ENCODE measurements at regions not wholly inside any gene's neighbourhood (a gene's known extent, or its start where the extent isn't known, plus 50 kb on each side); places are given as distances from the start of the nearest gene placed in this dataset.
A peak's percentile ranks its signal among the peaks of the same experiment; 100 is the strongest.

DNA sequence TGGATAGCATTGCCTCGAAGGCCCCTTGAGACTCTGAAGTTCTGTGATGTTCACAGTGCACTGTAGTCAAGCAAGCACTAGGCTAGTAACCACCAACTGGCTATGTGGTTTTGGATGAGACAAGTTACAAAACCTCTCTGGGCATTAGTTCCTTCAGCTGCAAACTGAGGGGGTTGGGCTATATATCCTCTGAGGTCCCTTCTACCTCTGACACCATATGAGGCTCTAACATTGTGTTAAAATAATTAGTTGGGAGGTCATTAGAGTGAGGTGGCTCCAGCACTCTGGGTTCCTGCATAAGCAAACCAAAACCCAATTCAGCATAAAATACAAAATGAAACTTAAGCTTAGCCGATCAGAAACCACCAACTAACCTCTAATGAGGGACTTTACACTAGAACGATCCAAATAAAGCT, 209.5 kb upstream of the LRRN1 start:
- no peak for DNase-seq (ENCODE audit: missing footprints)
- ATAC-seq: no peak
- intact Hi-C loops (cut with DNase I): no loop called here

DNA sequence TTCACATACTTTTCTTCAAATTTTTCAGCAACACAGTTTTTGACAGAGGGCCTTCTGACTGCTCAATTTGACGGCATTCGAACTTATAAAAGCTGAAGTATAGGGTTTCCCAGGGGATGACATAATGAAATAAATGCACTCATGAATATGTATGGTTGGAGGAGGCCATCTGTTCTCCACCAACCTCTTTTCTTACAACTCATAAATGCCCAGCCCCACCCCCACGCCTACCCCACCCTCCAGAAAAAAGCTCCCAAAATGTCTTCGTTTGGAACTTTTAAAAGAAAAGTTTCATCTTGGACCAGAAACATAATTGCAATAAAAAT, 211.6 kb upstream of the LRRN1 start:
- ATAC-seq (no peak), DNase-seq (ENCODE audit: missing footprints) (no peak)
- intact Hi-C loops (cut with DNase I): no loop called here

DNA sequence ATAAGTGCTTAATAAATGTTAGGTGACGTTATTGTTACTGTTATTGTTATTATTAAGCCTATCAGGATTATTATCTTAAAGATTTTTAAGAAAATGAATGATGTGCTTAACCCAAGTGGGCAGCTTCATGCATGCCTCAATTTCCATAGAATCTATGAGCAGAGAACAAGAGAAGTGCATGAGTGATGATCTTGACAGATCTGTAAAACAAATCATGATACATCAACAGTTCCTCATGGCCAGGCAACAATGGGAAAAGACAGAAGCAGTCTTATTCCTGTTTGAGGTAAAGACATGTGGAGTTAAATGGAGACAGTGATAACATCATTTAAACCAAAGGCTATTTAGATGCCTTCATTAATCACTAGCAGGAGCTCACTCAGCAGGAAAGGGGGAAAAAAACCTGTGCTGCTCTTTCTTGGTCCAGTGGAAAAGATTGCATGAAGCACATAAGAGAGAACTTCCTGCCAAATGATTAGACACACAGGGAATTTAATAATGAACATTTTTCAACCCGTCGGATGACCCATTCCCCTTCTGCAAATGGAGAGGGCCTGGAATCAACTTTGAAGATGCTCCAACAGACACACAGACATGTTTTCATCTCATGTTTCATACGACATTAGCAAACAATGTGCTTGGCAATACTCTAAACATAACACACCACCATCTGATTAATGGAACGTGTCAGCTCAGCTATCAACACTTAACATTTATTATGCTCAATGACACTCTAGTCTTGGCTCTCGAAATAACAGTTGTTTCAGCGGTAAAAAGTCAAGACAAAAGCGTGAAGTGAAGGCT, 212.2 kb upstream of the LRRN1 start:
- intact Hi-C loops (cut with DNase I): no loop called here
- ATAC-seq: no peak

DNA sequence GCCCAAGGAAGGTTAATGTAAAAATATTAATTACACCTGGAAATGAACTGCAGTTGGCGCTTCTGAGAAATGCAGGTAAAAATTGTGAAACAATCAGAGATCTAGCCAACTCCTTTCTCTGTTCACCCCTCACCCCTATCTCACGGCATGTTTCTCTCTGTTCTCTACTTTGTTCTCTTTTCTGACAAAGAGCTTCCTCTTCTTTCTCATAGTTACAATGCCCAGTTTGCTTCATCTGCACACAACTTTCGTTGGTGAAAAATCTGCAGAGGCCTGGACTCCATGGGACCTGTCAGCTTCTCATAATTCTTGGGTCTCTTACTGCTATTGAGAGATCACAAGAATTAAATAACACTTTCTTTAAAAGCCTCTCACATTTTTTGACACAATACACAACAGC, 212.9 kb upstream of the LRRN1 start:
- DNase-seq (ENCODE audit: missing footprints): no peak
- ATAC-seq: no peak
- intact Hi-C loops (cut with DNase I): no loop called here

More for the DNA sequence above, 212.2 kb upstream of the LRRN1 start:
- no peak for DNase-seq (ENCODE audit: missing footprints)

DNA sequence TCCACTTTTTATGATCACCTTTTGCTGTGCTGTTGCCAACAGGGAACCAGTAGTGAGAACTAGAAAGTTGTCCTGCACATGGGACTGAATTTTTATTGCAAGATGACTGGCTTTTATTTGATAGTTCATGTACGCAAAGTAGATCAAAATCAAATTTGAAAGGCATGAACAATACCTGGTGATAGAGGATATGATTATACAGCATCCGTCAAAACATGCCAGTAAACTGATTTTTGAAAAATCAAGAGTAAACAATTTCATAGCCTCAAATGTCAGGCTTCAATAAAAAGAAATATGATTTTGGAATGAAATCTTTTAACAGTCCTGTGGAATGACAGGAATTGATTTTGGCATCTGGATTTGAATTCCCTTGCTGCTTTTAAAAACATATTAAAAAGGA, 219.6 kb upstream of the LRRN1 start:
- intact Hi-C loops (cut with DNase I): no loop called here
- DNase-seq (ENCODE audit: missing footprints) (no peak), ATAC-seq (no peak)

DNA sequence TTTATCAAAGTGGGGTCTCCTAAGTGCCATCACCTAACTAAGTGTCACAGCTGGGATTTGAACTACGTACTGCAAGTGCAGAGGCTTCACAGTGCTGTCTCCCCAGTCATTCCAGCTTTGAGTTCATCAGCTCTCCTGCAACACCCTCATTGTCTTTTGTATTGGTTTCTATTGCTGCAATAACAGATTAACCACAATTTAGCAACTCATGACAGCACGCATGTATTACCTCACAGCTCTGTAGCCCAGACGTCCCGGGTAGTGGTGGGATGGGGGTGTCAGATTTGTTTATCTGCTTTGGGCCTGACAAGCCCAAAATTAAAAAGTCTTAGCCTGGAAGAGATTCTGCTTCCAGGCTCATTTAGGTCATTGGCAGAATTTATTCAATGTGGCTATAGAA, 220.5 kb upstream of the LRRN1 start:
- intact Hi-C loops (cut with DNase I): no loop called here
- DNase-seq (ENCODE audit: missing footprints) (no peak), ATAC-seq (no peak)

DNA sequence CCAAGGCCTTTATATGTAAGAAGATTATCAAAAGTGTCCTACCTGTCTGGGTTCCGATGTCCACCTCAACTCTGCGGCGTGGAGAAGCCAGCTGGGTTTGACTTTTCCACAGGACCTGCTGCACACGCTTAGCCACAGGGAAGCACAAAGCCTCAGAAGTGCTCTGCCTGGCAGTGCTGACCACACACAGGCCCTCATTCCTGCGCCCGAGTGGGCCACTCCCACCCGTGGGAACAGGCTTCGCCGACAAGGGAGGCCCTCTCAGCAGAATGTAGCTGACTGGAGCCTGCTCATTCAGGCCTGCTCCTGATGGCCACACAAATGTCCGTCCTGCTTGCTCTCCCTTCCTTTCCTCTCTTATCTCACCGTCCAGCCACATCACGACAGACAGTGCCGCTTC, 221.4 kb upstream of the LRRN1 start:
- ATAC-seq (no peak), DNase-seq (ENCODE audit: missing footprints) (peak; percentile 41)
- intact Hi-C loops (cut with DNase I): no loop called here

DNA sequence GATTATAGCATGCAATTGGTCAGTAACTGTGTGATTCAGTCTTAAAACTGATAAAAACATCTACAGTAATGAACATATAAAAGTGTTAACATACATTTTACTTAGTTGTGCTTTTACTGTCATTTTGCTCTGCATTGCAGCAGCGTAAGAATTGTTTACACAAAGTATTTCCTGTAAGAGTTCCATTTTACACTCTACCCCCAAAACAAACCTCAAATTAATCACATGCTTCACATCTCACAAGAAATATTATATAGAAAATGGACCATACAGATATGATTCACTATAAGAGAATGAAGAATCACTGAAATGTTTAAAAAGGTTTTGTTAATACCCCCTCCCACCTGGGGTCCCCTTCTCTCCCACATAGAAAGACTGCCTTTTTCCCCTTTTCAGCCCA, 225.9 kb upstream of the LRRN1 start:
- intact Hi-C loops (cut with DNase I): no loop called here
- DNase-seq (ENCODE audit: missing footprints): no peak

DNA sequence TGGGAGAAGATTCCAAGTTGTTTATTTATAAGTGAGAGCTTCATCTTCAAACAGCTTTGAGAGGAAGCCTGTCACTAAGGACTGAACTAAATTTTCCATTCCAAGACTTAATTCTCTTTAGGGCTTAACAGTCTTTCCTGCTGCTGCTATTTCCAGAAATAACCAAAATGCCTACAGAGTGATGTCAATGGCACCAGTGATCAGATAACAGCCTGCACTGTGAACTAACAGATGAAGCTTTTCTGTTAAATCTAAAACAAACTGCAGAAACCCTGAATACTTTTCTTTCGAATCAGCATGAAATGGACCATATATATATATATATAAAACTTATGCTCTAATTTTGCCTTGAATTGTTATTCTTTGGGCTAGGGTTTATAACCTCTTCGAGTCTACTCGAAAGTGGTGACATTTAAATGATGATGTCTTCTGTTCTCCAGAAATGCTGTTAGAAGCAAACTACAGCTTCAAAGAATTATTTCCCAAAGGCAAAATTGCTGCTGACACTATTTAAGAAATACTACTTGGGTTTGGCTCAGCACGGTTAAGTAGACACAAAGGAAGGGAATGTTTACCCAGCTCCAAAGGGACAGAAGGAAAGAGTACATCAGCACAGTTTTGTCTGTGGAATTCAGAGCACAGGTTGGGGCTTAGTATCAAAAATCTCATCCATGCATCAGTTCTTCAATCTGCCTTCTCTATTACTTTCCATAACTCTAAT, 238.5 kb upstream of the LRRN1 start:
- intact Hi-C loops (cut with DNase I): no loop called here
- no peak for DNase-seq (ENCODE audit: missing footprints)
- ATAC-seq: no peak

More for the DNA sequence above, 225.9 kb upstream of the LRRN1 start:
- ATAC-seq: no peak

DNA sequence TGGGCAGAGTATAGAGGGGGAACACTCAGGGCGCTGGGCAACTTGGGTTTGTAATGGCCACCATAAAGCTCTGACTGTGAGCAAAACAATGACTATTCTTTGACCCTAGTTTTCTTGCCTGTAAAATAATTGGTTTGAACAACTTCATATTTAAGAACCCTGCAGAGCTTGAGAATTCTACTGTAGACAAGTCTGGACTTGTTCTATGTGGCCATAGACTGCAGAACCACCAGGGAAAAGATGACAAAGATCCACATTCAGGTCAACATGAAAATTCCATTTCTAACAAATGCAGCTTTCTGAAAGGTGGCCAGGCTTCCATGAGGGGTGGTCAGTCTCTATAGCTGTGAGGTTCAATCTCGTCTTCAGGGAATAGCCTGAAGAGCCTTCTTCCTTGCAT, 239.4 kb upstream of the LRRN1 start:
- no peak for DNase-seq (ENCODE audit: missing footprints)
- intact Hi-C loops (cut with DNase I): loop anchor here (10.0 kb wide), 1 partner anchor 535 kb away; no protein-coding TSS in a partner anchor
- no peak for ATAC-seq

DNA sequence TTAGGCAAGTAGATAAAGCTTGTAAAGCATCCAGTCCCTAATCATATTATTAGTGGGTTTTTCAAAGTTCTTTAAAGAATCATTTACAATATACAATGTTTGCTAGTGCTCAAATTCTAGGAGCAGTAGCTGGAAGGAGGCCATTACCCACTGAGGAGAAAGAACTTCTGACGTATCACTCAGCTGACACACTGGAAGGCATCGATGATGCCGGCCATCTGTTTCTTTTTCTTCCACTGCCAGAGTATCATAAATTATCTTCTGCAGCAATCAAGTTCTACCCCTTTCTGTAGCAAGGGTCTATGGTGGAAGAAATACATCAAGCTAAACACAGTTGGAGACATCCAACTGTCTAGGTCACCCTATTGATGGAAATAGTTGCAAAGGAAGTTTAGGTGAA, 243.2 kb upstream of the LRRN1 start:
- intact Hi-C loops (cut with DNase I): loop anchor here (10.0 kb wide), 1 partner anchor 539 kb away; no protein-coding TSS in a partner anchor
- no peak for DNase-seq (ENCODE audit: missing footprints)
- ATAC-seq: no peak

DNA sequence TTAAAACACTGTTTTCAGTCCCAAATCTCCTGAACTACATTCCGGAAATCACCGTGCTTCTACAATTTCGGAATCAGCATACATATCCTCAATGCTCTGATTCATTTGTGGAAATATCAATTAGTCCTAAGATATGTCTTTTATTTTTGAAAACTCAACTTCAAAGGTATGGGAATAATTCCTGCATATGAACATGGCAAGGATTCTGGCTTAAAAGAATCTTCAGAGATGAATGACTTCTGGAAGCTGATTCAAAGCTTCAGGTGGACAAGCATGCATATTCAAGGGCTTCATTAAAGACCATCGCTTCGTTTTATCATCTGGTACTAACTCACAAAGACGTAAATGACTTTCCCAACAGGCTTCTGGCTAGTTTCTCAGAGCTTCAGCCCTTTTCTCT, 246.0 kb upstream of the LRRN1 start:
- intact Hi-C loops (cut with DNase I): loop anchor here (10.0 kb wide), 1 partner anchor 542 kb away; no protein-coding TSS in a partner anchor
- ATAC-seq: no peak

DNA sequence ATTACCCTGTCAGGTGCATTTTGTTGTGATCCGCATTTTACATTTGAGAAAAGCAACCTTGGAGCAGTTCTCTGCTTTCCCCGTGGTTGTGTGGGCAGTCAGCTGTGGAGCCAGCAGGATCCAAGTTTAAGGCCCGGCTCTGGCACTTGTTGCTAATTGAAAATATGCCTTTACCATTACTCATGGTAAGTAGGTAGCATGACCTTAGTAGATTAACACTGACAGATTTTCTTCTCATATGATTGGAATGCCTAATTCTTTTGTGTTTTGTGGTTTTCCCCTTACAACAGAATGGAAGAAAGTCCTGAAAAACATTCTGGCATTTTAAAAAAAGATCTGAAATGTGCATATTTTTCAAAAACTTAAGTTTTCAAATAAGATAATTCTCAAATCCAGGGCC, 246.5 kb upstream of the LRRN1 start:
- DNase-seq (ENCODE audit: missing footprints) (no peak), ATAC-seq (no peak)
- intact Hi-C loops (cut with DNase I): loop anchor here (10.0 kb wide), 1 partner anchor 542 kb away; no protein-coding TSS in a partner anchor

More for the DNA sequence above, 246.0 kb upstream of the LRRN1 start:
- DNase-seq (ENCODE audit: missing footprints): no peak

DNA sequence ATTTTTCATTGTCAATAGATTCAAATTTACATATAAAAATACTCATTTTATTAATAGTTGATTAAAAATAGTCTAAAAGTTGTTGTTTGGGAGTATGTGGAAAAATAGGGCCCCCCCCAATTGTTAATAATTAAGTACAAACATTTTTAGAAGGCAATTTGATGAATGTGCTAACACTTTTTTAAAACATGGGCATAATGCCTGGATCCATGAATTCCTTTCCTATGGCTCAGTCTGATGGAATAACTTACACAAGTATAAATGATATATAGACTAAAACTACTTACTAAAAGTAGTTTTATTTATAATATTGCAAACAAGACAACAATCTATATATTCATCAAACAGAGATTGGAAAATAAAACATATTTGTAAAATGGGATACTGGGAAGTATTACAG, 247.2 kb upstream of the LRRN1 start:
- ATAC-seq: no peak
- no peak for DNase-seq (ENCODE audit: missing footprints)
- intact Hi-C loops (cut with DNase I): loop anchor here (10.0 kb wide), 1 partner anchor 543 kb away; no protein-coding TSS in a partner anchor

DNA sequence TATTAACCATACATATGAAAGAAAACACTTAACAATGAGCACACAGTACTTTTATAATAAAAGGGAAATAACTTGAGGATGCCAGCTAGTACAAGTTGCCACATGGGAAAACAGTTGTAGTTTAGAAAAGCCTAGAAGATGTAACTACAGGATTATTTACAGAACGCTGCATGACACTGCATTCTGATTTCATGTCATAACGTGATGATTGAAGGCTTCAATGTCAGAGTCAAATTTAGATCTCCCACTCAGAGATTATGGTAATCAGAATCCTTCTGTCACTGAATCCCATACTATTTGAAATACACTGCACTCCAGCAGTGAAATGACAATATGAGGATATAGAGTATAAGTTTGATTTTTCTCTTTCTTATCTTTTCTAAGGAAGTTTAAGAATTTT, 253.9 kb upstream of the LRRN1 start:
- DNase-seq (ENCODE audit: missing footprints) (no peak), ATAC-seq (no peak)
- intact Hi-C loops (cut with DNase I): no loop called here

DNA sequence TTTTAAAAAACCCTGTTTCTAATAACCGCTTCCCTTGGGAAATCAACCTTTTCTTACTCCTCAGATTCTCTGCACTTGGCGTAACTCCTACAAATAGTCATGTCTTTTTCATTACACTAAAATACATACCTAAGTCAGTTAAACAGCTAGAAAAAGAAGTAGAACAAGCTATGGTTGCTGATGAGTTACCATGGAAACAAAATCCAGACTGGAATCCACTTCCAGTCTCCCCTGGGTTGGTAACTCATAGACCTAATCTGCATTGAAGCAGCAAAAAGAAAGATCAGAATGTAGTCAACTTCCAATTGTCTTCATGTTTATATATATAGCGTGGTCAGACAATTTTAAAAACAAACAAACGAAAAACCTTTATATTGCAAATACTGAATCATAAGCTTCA, 260.8 kb upstream of the LRRN1 start:
- DNase-seq (ENCODE audit: missing footprints): no peak
- no peak for ATAC-seq
- intact Hi-C loops (cut with DNase I): no loop called here

DNA sequence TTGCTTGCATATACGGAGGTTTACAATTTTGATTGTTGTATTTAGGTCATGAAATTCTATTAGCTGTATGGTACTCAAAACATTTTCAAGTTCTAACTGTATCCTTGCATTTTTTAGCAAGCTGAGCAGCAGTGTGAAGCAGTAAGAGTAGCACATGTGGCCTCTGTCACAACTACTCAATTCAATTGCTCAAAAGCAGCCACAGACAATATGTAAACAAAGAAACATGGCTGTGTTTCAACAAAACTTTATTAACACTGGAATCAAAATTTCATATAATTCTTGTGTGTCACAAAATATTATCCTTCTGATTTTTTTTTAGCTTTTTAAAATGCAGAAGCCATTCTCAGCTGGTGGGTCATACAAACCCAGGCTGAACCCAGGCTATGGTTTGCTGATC, 266.7 kb upstream of the LRRN1 start:
- ATAC-seq (no peak), DNase-seq (ENCODE audit: missing footprints) (no peak)
- intact Hi-C loops (cut with DNase I): no loop called here

DNA sequence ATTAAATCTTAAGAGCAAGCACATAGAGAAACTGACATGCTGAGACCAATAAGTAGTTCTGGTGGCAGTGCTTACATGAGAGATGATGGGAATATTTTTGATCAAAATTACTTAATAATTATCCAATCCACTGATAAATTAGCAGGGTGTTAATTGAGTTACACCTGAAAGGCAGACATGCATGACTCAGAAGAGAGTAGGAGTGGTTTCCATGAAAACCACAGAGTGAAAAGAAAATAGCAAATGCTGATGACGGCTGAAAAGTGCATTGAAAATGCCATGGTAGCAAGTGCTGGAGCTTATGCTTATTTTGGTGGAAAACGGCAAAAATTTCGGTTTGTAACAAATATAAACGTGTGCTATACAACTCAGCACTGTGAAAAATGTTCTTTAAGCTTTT, 267.8 kb upstream of the LRRN1 start:
- intact Hi-C loops (cut with DNase I): no loop called here
- ATAC-seq (no peak), DNase-seq (ENCODE audit: missing footprints) (no peak)

DNA sequence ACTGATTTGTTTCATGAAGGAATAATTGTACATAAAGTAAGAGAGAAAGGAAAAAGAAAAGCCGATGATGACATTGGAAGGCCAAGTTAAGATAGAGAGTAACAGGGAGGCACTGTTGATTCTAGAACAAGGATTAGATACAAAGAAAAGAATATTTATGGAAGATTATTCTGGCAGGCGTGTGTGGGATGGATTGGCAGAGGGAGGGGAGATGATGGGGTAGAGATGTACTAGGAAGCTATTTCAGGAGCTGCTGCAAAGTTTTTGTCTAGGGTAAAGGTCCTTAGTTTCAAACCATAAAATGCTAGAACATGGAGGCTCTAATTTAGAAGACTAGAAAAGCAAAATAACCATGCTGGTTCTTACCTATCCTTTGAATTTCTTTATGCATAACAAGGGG, 280.0 kb upstream of the LRRN1 start:
- no peak for ATAC-seq
- intact Hi-C loops (cut with DNase I): no loop called here
- DNase-seq (ENCODE audit: missing footprints): no peak

DNA sequence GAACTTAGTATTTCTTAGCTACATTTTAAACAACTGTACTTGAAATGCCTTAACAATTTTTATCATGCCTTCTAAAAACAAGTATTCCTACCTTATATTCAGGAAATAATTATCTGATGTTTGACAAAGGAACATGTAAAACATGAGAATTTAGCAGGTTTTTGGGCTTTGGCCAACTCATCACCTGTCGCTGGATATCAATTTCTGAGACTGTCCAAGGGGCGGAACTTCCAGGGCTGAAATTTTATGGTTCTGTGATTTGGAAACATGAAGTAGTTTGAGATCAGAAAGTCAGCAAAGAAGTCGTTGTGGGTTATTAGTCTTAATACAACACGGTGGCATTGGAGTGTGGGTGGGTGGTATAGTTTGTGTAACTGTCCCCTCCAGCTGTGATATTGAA, 282.2 kb upstream of the LRRN1 start:
- intact Hi-C loops (cut with DNase I): no loop called here
- no peak for ATAC-seq
- DNase-seq (ENCODE audit: missing footprints): no peak

Measured in Right ventricle myocardium inferior (tissue), 1 donor.